Keratinocyte (primary cell): ENCODE measurements at regions not wholly inside any gene's neighbourhood (a gene's known extent, or its start where the extent isn't known, plus 50 kb on each side); places are given as distances from the start of the nearest gene placed in this dataset.

Experiments
- DNase-seq: peaks from one replicate; pipeline ENCODE4 v3.0.0-alpha.2; 2011; ENCODE audit warnings: low read depth, missing footprints, low spot score
- FAIRE-seq: peaks from 2 replicates; lab custom pipeline; 2011; peaks lifted over from hg19 to GRCh38; lab: Jason Lieb, UNC
- H2AFZ ChIP-seq: 2 replicates; pipeline ENCODE4 v1.6.0; 2012; ENCODE audit warnings: low read length, control low read depth, inconsistent platforms; ENCODE audit not compliant: control insufficient read depth
- H3K27ac ChIP-seq: 2 replicates; pipeline ENCODE4 v1.5.1; 2011; ENCODE audit warnings: low read length; ENCODE audit not compliant: control insufficient read depth, insufficient read depth
- H3K27me3 ChIP-seq: 3 replicates; pipeline ENCODE4 v1.6.0; 2011; ENCODE audit warnings: low read length; ENCODE audit not compliant: control insufficient read depth, insufficient read depth; ENCODE audit errors: extremely low read depth
- H3K36me3 ChIP-seq, 2 experiments: 2 replicates in 1 of 2; 3 replicates in 1 of 2; pipeline ENCODE4 v1.5.1; 2011; ENCODE audit warnings: low read length in 2 of 2, mild to moderate bottlenecking in 1 of 2; ENCODE audit not compliant: control insufficient read depth in 2 of 2, insufficient read depth in 2 of 2; ENCODE audit errors: extremely low read depth in 1 of 2
- H3K4me1 ChIP-seq: 3 replicates; pipeline ENCODE4 v1.5.1; 2011; ENCODE audit warnings: low read length; ENCODE audit not compliant: control insufficient read depth, insufficient read depth; ENCODE audit errors: extremely low read depth
- H3K4me2 ChIP-seq: 3 replicates; pipeline ENCODE4 v1.6.0; 2011; ENCODE audit warnings: low read depth, low read length; ENCODE audit not compliant: control insufficient read depth, insufficient read depth; ENCODE audit errors: extremely low read depth
- H3K4me3 ChIP-seq, 3 experiments: fragments of 200-600 bp in 1 of 3; sonication (generic) in 1 of 3; 2 replicates in 2 of 3; 3 replicates in 1 of 3; pipeline ENCODE4 v1.5.1; 2011 to 2016; ENCODE audit warnings: low read length in 3 of 3, mild to moderate bottlenecking in 3 of 3, control low read depth in 2 of 3, inconsistent platforms in 1 of 3, low read depth in 1 of 3, mixed read lengths in 1 of 3, mixed run types in 1 of 3, moderate library complexity in 1 of 3; ENCODE audit not compliant: control insufficient read depth in 2 of 3, insufficient read depth in 2 of 3; ENCODE audit errors: extremely low read depth in 1 of 3
- H3K79me2 ChIP-seq: 2 replicates; pipeline ENCODE4 v1.6.0; 2012; ENCODE audit warnings: low read length; ENCODE audit not compliant: control insufficient read depth, insufficient read depth
- H3K9ac ChIP-seq: 3 replicates; pipeline ENCODE4 v1.6.0; 2011; ENCODE audit warnings: low read length; ENCODE audit not compliant: control insufficient read depth, insufficient read depth; ENCODE audit errors: extremely low read depth
- H3K9me1 ChIP-seq: 3 replicates; pipeline ENCODE4 v1.6.0; 2011; ENCODE audit warnings: low read length; ENCODE audit not compliant: control insufficient read depth, insufficient read depth; ENCODE audit errors: extremely low read depth
- H3K9me3 ChIP-seq: 2 replicates; pipeline ENCODE4 v1.5.1; 2012; ENCODE audit warnings: low read depth, low read length; ENCODE audit not compliant: control insufficient read depth
- H4K20me1 ChIP-seq: 3 replicates; pipeline ENCODE4 v1.6.0; 2011; ENCODE audit warnings: low read length; ENCODE audit not compliant: control insufficient read depth, insufficient read depth; ENCODE audit errors: extremely low read depth
- CTCF ChIP-seq, 3 experiments: IDR thresholded peaks in 1 of 3; conservative IDR thresholded peaks in 1 of 3; optimal IDR thresholded peaks in 1 of 3; 2 replicates in 2 of 3; 3 replicates in 1 of 3; pipeline versions ENCODE3 to v1.5.1; 2011; ENCODE audit warnings: low read length in 3 of 3, mild to moderate bottlenecking in 3 of 3, moderate library complexity in 2 of 3, control low read depth in 1 of 3, inconsistent platforms in 1 of 3; ENCODE audit not compliant: insufficient read depth in 2 of 3; ENCODE audit errors: extremely low read depth in 1 of 3
- EZH2 ChIP-seq: IDR thresholded peaks from one replicate; pipeline ENCODE4 v1.6.1; 2012; ENCODE audit warnings: inconsistent platforms, mild to moderate bottlenecking, low read length, moderate library complexity
- dilution Hi-C: fragments of 300-500 bp; cut with MboI; formaldehyde crosslinking; loops from one replicate; pipeline ENCODE4 v1.7.0; 2020; ENCODE audit warnings: low sequenced_read_pairs; ENCODE audit not compliant: extremely low pct_ligation_motif_present

- H2AFZ ChIP-seq = no peak overlapping the region
- FAIRE-seq = no peak
- H3K9me3 ChIP-seq = peaks cover 2% of the 10 kb centered on the region
- no peaks in the 10 kb centered on the region for H3K36me3 ChIP-seq
- no peak overlapping the region for H3K9ac ChIP-seq
- H3K79me2 ChIP-seq = no peaks in the 10 kb centered on the region
- TF ChIP-seq CTCF (optimal IDR thresholded peaks at IDR 0.05 in 1 of 3, IDR thresholded peaks at IDR 0.05 in 1 of 3, conservative IDR thresholded peaks at IDR 0.05 in 1 of 3; ENCODE audit: extremely low read depth in 1 of 3, insufficient read depth in 2 of 3, low read length in 3 of 3) = no peak
- no peak for TF ChIP-seq EZH2
- no peaks in the 10 kb centered on the region for H3K4me1 ChIP-seq
- H3K9me1 ChIP-seq = no peaks in the 10 kb centered on the region
- H3K27me3 ChIP-seq = no peaks in the 10 kb centered on the region
- H3K4me3 ChIP-seq = no peak overlapping the region
- H3K4me2 ChIP-seq = no peak overlapping the region
- no peaks in the 10 kb centered on the region for H4K20me1 ChIP-seq
- dilution Hi-C loops = no loop called here
- H3K27ac ChIP-seq = no peak overlapping the region
- no peak for DNase-seq
These were observed 159.6 kb upstream of the ZNF536 start for GRCh38 chr19:30212574-30212973.

- dilution Hi-C loops = no loop called here
- Histone ChIP-seq H3K27me3 (no peaks in the 10 kb centered on the region), H2AFZ (no peak overlapping the region), H3K4me1 (no peaks in the 10 kb centered on the region), H4K20me1 (no peaks in the 10 kb centered on the region), H3K9ac (no peak overlapping the region), H3K9me1 (no peaks in the 10 kb centered on the region), H3K79me2 (no peaks in the 10 kb centered on the region), H3K9me3 (peaks cover 2% of the 10 kb centered on the region), H3K4me2 (no peak overlapping the region), H3K4me3 (no peak overlapping the region), H3K27ac (no peak overlapping the region), H3K36me3 (no peaks in the 10 kb centered on the region)
- DNase-seq = no peak
- FAIRE-seq = no peak
- TF ChIP-seq CTCF (optimal IDR thresholded peaks at IDR 0.05 in 1 of 3, IDR thresholded peaks at IDR 0.05 in 1 of 3, conservative IDR thresholded peaks at IDR 0.05 in 1 of 3; ENCODE audit: extremely low read depth in 1 of 3, insufficient read depth in 2 of 3, low read length in 3 of 3) = no peak
These were observed 157.5 kb upstream of the ZNF536 start for GRCh38 chr19:30214651-30215051.
